ENCODE measurements at regions not wholly inside any gene's neighbourhood (a gene's known extent, or its start where the extent isn't known, plus 50 kb on each side); places are given as distances from the start of the nearest gene placed in this dataset.

- no peak overlapping the region for H3K9ac ChIP-seq (ENCODE audit: control insufficient read depth, insufficient read depth, low read length)
- ChIA-PET SMC1A (ENCODE audit: uncharacterized antibody, unreplicated experiment) (interaction anchor here (0.6 to 1.1 kb wide), 4 partner anchors 9 to 970 kb away, joined by 3 to 4 read pairs (median 3); no protein-coding TSS in a partner anchor), POLR2A (no interaction called here), CTCF (no interaction called here), RAD21 (ENCODE audit: unreplicated experiment) (no interaction called here)
- H3K4me2 ChIP-seq (ENCODE audit: control insufficient read depth, insufficient read depth), result no peak overlapping the region
- peaks cover 4% of the 10 kb centered on the region; the same call in 1 of the 2 replicates for H3K4me1 ChIP-seq (ENCODE audit: control insufficient read depth, insufficient read depth, low read length)
- ATAC-seq (no peak), FAIRE-seq (no peak), DNase-seq (ENCODE audit: low read depth, low spot score) (no peak)
- H3K27me3 ChIP-seq (replicated peaks in 1 of 2; ENCODE audit: control insufficient read depth in 2 of 2, insufficient read depth in 2 of 2, low read length in 1 of 2), result no peaks in the 10 kb centered on the region
- no peak overlapping the region for H3K4me3 ChIP-seq
- no peaks in the 10 kb centered on the region for H3K36me3 ChIP-seq (ENCODE audit: control insufficient read depth in 2 of 2, insufficient read depth in 2 of 2, low read length in 1 of 2)
- WGBS (ENCODE audit: insufficient coverage, insufficient replicate concordance, low lambda C conversion rate, missing lambda C conversion rate), result 89% methylated on average over 1 of the region's 1 CpG
- intact Hi-C loops (cut with micrococcal nuclease; ENCODE audit: unreplicated experiment), result loop anchor here (10.0 kb wide), 2 partner anchors 292 to 442 kb away; no protein-coding TSS in a partner anchor
- no peak overlapping the region for H2AFZ ChIP-seq (ENCODE audit: control insufficient read depth, low read depth, low read length)
- H3K27ac ChIP-seq (ENCODE audit: control insufficient read depth, insufficient read depth), result no peak overlapping the region
- no peaks in the 10 kb centered on the region for H3K79me2 ChIP-seq (ENCODE audit: control insufficient read depth, insufficient read depth, low read length)
- H3K9me3 ChIP-seq (replicated peaks; ENCODE audit: control insufficient read depth, insufficient read depth, low read length), result no peaks in the 10 kb centered on the region
- no peaks in the 10 kb centered on the region for H4K20me1 ChIP-seq (ENCODE audit: control insufficient read depth, insufficient read depth)
- BruUV-seq (replicated peaks), result no TSS peak
- in situ Hi-C loops (cut with MboI), result loop anchor here (25.0 kb wide), 1 partner anchor 1161 kb away; no protein-coding TSS in a partner anchor
- TF ChIP-seq IRF5 (IDR thresholded peaks at IDR 0.05; ENCODE audit: borderline replicate concordance) (no peak), IRF4 (IDR thresholded peaks at IDR 0.05; ENCODE audit: low read depth, low read length) (no peak), CHD1 (IDR thresholded peaks at IDR 0.05; ENCODE audit: low read depth, low read length) (no peak), SMAD5 (IDR thresholded peaks at IDR 0.05; ENCODE audit: low read depth) (no peak), ASH2L (IDR thresholded peaks at IDR 0.05; ENCODE audit: borderline replicate concordance, low read depth) (no peak), HCFC1 (IDR thresholded peaks at IDR 0.05; ENCODE audit: low read length) (no peak), SIX5 (IDR thresholded peaks at IDR 0.05; ENCODE audit: low read depth, low read length, severe bottlenecking) (no peak), SMC3 (IDR thresholded peaks at IDR 0.05; ENCODE audit: borderline replicate concordance, low read length) (no peak), E2F4 (IDR thresholded peaks at IDR 0.05; ENCODE audit: low read depth, low read length) (no peak), ATF3 (IDR thresholded peaks at IDR 0.05; ENCODE audit: borderline replicate concordance, extremely low read depth, low read depth, low read length) (no peak), MLLT1 (IDR thresholded peaks at IDR 0.05) (no peak), CBX3 (IDR thresholded peaks at IDR 0.05; ENCODE audit: borderline replicate concordance, low read depth) (no peak), SMARCA5 (IDR thresholded peaks at IDR 0.05) (no peak), ZBTB33 (IDR thresholded peaks at IDR 0.05) (no peak), ZNF687 (IDR thresholded peaks at IDR 0.05) (no peak)
Observed at GRCh38 chr3:20326541-20326940, 140.5 kb upstream of the SGO1 start.
